ENCODE measurements at regions not wholly inside any gene's neighbourhood (a gene's known extent, or its start where the extent isn't known, plus 50 kb on each side); places are given as distances from the start of the nearest gene placed in this dataset.

GRCh38 chr13:44260336-44260735 is 113.3 kb upstream of the SERP2 start:
- TF ChIP-seq POLR2A (IDR thresholded peaks at IDR 0.05; ENCODE audit: low read depth, low read length) (no peak), POLR2AphosphoS5 (IDR thresholded peaks at IDR 0.05; ENCODE audit: low read depth, low read length) (no peak), TAF1 (IDR thresholded peaks at IDR 0.05; ENCODE audit: low read depth, low read length) (no peak), PAX5 (IDR thresholded peaks at IDR 0.05; ENCODE audit: insufficient read depth, low read length, severe bottlenecking) (no peak)
